GM12872 (cell line): ENCODE measurements at regions not wholly inside any gene's neighbourhood (a gene's known extent, or its start where the extent isn't known, plus 50 kb on each side); places are given as distances from the start of the nearest gene placed in this dataset.

ENCODE experiments used
- TF ChIP-seq, protein P1 (sequence below): IDR thresholded peaks from 3 replicates; pipeline ENCODE4 v1.5.1; 2011; ENCODE audit warnings: low read depth, mild to moderate bottlenecking, low read length, moderate library complexity; ENCODE audit not compliant: insufficient read depth

DNA sequence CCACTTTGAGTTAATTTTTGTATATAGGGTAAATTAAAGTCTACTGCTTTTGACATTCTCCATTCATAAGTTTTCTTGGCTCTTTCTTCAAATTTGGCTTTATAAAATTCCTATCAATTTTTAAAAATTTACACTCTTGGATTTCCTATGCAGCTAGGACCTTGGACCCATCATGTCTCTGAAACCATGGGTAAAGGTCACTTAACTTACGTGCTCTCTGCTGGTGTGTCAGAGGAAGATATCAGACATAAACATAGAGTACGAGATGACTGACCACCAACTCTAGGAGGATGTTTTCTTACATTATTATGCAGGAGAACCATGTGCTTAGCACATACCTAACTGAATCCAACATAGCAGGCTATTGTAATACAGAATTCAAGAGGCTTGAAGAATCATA lies 62.5 kb upstream of the C1GALT1C1 start:
- TF ChIP-seq, protein P1, sequence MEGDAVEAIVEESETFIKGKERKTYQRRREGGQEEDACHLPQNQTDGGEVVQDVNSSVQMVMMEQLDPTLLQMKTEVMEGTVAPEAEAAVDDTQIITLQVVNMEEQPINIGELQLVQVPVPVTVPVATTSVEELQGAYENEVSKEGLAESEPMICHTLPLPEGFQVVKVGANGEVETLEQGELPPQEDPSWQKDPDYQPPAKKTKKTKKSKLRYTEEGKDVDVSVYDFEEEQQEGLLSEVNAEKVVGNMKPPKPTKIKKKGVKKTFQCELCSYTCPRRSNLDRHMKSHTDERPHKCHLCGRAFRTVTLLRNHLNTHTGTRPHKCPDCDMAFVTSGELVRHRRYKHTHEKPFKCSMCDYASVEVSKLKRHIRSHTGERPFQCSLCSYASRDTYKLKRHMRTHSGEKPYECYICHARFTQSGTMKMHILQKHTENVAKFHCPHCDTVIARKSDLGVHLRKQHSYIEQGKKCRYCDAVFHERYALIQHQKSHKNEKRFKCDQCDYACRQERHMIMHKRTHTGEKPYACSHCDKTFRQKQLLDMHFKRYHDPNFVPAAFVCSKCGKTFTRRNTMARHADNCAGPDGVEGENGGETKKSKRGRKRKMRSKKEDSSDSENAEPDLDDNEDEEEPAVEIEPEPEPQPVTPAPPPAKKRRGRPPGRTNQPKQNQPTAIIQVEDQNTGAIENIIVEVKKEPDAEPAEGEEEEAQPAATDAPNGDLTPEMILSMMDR = no peak

DNA sequence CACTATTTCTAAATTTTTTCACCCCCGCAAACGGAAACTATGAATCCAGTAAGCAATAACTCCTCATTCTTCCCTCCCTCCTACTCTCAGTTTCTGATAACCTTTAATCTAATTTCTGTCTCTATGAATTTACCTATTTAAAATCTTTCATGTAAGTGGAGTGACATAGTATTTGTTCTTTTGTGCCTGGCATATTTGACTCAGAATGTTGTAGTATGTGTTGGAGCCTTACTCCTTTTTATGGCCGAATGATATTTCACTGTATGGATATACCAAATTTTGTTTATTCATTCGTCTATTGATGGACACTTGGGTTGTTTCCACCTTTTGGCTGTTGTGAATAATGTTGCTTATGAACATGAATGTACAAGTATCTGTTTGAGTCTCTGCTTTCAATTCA lies 61.1 kb upstream of the C1GALT1C1 start:
- TF ChIP-seq, protein P1 = no peak

DNA sequence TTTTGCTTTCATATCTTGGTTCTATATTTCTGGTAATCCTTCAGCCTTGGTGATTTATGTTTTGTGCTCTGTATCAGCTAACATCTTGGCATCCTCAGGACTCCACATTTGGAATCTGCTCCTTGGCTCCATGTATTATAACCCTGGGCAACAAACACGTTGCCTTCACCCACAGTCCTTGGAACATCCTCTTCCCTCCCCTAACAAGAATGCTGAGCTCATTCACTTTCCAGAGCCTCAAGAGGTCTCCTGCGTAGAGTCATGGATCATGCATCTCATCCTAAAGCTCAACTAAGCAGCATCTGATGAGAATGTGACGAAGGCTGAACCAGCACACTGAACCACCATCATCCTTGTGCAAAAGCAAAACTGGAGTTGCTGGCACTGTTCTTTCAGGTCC lies 60.5 kb upstream of the C1GALT1C1 start:
- TF ChIP-seq, protein P1 = no peak

GRCh38 chrX:120680090-120680489 lies 50.2 kb upstream of the C1GALT1C1 start:
- TF ChIP-seq, protein P1 = no peak
